HepG2 (cell line): ENCODE measurements at regions not wholly inside any gene's neighbourhood (a gene's known extent, or its start where the extent isn't known, plus 50 kb on each side); places are given as distances from the start of the nearest gene placed in this dataset.
"Not testable (repeated sequence)": the region's sequence is repeated elsewhere in the genome, so short reads cannot be mapped to it uniquely, and the experiment has no call there.

Experiments used
- ZFP90 ChIP-seq: sonication (generic); formaldehyde crosslinking; IDR thresholded peaks from 2 replicates; pipeline ENCODE4 v1.8.0; 2022; ENCODE audit warnings: missing genetic modification reagents, mild to moderate bottlenecking, inconsistent platforms, borderline replicate concordance
- ZNF331 ChIP-seq: sonication (generic); formaldehyde crosslinking; IDR thresholded peaks from 2 replicates; pipeline ENCODE4 v1.4.0; 2020; ENCODE audit warnings: missing genetic modification reagents
- TF ChIP-seq, protein P1 (sequence below): sonication (generic); formaldehyde crosslinking; IDR thresholded peaks from 2 replicates; pipeline ENCODE4 v1.8.1; 2023; ENCODE audit warnings: missing genetic modification reagents, inconsistent platforms, borderline replicate concordance

DNA sequence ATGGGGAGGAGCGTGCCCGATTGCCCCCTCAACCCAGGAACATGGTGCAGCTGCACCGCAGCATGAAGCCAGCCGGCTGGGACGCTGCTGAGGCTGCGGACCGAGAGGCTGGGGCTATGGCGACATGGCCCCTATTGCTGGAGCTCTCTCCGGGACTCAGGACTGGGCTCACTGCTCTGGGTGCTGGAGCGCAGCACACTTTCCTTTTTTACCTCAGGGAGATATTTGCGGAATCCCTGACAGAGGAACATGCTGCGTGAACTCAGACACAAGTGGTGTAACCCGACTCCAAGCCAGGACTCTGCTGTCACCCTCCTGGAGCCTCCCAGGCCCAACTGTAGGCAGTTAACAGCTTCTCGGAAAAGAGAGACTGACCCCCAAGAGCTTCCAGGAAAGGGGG lies 137.2 kb upstream of the NBPF9 start:
- not testable (repeated sequence) for TF ChIP-seq ZNF331, ZFP90 (CRISPR knock-in tag)
- TF ChIP-seq, protein P1, sequence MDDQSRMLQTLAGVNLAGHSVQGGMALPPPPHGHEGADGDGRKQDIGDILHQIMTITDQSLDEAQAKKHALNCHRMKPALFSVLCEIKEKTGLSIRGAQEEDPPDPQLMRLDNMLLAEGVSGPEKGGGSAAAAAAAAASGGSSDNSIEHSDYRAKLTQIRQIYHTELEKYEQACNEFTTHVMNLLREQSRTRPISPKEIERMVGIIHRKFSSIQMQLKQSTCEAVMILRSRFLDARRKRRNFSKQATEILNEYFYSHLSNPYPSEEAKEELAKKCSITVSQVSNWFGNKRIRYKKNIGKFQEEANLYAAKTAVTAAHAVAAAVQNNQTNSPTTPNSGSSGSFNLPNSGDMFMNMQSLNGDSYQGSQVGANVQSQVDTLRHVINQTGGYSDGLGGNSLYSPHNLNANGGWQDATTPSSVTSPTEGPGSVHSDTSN (CRISPR knock-in tag): not testable (repeated sequence)
